ENCODE measurements at regions not wholly inside any gene's neighbourhood (a gene's known extent, or its start where the extent isn't known, plus 50 kb on each side); places are given as distances from the start of the nearest gene placed in this dataset.

DNA sequence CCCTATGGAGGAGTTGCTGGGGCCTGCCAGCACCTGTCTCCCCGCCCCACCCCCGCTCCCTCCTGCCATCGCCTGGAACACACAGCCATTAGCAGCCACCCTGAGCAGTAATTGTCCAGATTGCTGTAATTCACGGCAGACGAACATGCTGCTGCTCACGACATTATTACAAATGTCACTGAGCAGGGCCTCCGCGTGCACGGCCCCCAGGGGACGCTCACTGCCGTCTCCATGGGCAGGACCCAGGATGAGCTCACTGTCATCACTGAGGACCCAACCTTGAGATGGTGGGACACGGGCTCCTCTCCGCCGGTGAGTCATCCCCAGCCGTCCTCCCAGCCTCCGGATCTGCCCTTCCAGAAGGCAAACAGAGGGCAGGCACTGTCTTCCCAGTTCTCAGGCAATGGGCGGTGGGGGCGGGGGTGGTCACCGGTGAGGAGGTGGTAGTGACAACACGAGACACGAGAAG lies 100.4 kb downstream of the RFLNA start:
- DNase-seq (ENCODE audit: low read depth), result no peak

DNA sequence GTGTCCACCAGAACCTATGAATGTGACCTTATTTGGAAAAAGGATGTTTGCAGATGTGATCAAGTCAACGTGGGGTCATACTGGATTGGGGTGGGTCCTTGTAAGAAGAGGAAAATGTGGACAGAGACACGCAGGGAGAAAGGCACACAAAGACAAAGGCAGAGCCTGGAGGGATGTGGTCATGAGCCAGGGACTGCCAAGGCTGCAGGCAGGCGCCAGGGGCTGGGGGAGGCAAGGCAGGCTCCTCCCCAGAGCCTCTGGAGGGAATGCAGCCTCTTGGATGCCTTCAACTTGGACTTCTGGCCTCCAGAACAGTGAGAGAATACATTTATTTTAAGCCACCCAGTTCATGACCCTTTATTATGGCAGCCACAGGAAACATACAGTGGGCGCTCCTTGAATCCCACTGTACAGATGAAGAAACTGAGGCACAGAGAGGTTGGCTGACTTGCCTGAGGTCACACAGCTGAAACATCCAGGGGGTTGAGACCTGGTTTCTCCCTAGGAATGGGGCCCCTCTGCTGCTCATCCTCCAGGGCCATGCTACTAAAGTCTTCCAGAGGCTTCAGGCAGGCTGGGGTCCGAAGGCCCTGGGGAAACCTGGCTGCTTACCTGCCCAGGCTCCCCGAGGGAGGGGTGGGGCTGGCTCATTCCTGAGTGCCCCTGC lies 99.7 kb downstream of the RFLNA start:
- no peak for DNase-seq (ENCODE audit: low read depth)

DNA sequence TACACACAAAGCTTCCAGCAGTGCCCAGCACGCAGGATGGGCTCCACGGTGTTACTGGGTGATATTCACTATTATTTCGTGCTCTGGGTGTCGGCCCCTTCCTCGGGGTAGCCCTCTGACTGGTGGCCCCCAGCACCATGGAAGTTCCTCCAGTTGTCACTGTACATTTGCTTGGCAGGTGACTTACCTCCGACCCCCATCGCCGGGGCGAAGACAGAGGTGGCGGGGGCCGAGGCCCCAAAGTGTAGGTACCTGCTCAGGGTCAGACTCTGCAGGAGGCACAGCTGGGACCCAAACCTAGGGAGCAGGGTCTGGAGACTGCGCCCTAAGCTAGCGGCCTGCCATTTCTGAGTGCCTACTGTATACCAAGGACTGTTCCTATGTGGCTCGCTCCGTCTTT lies 98.9 kb downstream of the RFLNA start:
- no peak for DNase-seq (ENCODE audit: low read depth)

DNA sequence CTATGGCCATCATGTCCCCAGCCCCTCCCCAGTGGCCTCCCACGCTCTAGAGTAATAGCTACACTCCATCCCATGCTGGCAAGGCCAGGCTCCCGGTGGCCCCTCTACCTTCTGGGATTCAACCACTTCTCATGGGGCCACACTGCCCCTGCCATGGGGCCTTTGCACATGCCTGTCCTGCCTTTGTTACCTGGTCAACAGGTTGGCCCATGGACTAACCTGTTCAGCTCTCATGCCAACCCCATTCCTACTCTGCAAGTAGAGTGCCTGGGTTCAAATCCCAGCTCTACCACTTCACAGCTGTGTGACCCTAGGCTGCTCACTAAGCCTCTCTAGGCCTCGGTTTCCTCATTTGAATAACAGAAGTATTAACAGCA lies 98.5 kb downstream of the RFLNA start:
- DNase-seq (ENCODE audit: low read depth), result no peak

DNA sequence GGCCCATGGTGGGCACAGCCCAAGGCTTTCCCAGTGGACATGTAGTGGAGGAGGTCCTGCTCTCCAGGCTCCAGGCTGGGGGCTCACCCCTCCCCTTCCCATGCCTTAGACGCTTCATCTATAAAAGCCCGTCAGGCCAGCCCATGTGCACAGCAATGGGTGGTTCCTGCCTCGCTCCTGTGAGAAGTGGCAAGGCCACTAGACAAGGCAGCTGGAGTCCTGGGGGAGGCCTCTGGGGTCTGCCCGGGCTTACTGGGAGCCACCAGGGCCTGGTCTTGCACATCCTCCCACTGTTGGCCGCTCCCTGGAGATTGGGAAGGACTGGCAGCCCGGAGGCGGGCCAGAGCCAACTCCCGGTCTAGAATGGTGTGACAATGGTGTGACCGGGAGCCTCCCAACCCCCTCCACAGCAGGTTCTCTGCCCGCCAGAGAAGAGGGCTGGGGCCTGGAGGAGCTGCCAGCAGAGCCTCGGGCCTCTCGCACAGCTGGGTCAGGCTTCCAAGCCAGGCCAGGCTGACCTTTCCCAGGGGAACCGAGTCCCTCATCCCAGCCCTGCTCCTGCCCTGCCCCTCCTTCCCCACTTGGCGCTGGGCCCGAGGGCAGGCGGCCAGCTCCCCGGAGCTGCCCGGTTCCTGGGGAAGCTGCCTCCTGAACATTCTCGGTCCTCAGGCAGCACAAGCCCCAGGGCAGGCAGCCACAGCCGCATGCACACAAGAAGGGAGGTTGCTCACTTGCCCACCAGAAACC lies 97.9 kb downstream of the RFLNA start:
- no peak for DNase-seq (ENCODE audit: low read depth)

DNA sequence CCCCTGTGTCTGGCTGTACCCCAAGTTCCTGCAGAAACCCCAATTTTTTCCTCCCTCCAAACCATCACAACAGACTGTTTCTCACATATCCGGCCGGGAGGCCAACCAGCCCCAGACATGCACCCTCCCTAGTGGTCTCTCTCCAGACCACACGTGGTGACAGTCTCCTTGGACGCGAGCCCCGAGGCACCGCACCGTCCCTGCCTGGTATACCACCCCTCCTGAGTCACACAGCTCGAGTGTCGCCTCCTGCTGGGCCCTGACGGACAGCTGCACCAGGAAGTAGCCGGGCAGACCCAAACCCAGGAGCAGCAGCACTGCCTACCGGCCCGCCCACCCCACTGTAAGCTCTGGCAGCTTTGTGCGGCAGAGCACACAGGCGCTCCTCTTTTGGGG lies 97.4 kb downstream of the RFLNA start:
- DNase-seq (ENCODE audit: low read depth), result no peak

DNA sequence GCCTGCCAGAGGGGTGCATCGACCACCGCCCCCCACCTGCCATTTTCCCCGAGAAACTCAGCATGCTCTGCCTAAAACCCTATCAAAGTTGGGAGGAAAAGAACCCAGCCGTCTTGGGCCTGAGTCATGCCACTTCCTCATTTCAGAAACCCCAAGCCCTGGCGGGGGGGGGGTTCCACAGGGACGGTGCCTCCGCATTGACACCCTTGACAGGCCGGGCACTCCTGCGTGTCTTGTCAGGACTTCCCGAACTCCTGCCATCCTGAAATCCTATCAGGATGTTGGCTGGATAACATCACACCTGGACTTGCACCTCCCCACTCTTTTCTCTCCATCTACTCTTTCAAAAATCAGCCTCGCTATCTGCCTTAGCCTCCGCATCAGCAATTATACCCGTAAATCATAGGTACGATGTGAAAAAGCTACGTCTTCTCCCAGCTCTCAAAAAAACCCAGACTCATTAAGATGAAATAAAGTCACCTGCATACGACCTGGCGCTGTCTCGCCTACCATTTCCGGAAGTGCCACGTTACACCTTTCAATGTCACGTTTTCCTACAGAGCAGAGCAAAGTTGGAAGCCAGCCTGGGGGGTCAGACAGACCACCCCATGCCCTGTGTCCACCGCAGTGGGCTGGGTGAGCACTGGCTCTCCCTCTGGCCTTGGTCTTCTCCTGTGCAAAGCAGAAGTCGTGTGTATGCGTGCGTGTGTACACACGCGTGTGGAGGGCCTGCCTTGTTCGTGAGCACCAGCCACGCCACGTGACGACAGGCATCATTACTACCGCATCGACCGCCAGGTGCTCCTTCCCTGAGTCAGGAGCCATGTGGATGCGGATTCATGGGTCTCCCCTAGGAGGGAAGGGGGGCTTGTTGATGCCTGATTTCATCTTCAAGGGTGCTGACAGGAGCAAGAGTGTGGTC lies 96.7 kb downstream of the RFLNA start:
- DNase-seq (ENCODE audit: low read depth), result peak; percentile 39

DNA sequence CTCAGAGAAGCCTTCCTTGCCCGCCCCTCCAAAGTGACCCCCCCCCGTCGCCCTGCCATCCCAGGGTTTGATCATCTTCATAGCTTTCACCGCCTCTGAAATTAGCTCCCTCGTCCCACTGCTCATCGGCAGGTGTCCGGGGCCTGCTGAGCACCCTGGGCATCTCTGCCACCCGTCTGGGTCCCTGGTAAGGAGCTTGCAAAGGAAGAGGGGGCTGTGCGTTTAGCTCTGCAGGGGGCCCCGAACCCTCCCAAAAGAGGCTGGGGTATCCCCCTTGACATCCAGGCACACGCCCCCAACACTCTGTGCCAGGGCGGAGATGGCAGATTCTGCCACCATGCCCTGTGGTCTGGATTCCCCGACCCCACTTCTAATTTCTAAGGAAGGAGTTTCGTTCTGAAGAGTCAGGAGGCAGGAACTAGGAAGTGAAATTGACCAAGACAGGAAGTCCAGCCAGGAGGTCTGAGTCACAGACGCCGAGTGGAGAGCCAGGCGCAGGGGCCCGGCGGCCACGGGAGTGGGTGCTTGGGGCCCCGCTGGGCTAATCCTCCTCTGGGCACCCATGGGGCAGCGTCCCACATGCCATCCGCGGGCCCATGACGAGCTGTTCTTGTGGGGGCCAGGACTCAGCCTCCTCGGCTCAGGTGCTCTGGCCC lies 95.7 kb downstream of the RFLNA start:
- no peak for DNase-seq (ENCODE audit: low read depth)

DNA sequence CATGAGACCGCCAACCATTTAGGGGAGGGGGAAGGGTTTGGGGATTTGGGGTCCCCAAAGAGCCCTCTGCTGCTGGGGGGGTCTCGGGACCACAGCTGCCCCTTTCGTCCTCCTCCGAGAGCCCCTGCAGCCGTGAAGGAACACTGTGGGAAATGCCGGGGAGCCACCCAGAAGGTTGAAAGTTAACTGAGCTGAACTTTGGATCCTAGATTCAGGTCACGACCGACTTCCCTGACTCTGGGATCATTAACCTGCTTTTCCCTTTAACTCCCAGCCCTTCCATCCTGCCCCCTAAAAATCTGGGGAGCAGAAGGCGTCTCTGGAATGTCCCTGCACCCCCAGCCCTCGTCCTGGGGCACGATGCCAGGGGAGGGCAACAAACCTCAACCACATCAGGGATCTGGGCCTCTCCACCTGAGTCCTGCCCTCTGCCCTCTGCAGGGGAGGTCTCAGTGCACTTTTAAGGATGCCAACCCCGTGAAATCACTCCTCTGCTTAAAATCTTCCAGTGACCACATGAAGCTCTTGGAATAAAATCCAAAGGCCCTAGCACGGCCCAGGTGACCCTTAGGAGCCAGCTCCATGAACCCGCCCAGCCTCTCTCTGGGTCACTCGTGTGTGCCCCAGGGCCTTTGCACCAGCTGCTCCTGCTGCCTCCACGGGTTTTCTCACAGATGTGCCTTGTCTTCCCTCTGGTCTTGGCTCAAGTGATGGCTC lies 95.0 kb downstream of the RFLNA start:
- DNase-seq (ENCODE audit: low read depth), result no peak

DNA sequence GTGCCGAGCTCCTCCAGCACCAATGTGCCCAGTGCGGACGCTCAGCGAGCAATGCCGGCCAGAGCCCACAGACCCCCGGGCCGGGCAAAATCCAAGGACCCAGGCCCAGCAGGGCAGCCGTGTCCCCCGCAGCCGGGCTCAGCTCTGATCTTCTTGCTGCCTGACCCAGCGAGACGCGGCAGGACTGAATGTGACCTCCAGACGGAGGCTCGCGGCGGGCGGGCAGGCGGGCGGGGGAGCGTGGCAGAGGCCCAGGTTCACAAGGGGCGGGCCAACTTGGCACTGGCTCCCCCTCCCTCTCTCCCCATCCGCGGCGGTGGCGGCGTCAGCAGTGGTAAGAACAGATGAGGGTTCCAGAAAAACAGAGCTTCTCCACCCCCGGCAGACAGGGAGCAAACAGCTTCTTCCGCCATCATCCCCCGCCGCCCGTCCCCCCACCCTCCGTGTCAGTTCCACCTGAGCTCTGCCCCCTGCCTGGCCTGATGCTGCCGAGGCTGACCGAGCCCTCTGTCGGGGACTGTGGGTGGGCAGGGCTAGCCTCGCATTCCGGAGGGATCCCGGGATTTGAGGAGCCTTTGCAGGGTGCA lies 94.3 kb downstream of the RFLNA start:
- DNase-seq (ENCODE audit: low read depth), result peak; percentile 52

DNA sequence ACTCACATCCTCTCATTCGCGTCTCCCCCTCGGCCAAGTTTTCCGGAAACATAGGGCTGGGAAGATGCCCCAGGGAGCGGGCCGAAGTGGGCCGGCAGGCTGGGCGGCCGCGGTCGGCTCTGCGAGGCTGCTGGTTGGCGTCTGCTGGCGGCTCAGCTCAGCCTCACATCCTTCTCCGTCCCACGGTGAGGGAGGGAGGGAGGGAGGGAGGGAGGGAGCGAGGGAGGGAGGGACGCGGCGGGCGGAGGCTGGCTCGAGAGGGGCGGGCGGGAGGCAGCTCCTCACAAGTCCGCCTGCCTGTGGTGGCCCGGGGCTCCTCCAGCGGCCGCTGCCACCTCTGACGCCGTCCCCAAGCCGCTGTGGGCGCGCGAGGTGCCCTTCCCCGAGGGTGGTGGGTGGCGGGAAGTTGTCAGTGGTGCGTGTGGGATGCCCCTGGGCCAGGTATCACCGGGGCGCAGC lies 93.8 kb downstream of the RFLNA start:
- DNase-seq (ENCODE audit: low read depth), result peak; percentile 16

DNA sequence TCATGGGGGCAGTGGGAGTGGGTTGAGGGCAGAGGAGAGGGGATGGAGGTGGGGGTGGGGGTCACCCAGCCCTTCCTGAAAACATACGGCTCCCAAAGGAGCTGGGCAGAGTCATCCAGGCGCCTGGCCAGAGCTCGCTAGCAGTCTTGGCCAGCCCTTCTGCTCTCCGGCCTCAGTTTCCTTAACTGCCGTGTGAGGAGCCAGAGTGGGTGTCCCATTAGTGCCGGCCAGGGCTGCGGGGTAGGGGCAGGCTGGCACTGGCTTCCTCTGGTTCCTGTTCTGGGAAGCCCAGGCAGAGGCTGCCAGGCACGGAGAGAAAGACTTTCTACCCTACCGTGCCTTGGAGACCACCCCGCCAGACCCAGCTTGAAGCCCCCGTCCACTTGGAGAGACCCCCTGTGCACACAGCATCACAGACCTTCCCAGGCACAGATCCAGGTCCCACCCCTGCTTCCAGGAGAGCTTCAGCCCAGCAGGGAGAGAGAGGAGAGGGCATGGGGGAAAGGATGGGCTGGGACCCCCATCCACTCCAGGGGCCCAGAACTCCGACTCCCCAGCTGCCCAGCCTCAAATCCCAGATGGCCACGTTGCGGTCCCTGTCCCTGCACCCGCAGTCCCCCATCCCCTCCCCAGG lies 93.3 kb downstream of the RFLNA start:
- no peak for DNase-seq (ENCODE audit: low read depth)

DNA sequence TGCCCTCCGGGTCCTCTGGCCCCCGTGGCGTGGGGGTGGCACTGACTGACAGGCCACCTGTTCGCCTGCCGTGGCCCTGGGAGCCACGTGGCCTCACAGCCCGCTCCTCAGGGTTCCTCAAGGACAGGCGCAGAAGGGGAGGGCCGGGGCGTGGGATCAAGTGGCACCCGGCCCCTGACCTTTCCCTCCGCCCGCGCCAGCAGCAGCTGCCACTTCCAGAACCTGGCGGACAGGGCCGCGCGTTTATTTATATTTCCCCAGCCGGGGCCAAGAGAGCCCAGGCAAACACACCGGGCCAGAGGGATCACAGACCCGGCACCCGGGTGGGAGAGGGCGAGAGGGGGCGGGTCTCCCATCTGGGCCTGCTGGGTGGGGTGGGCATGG lies 92.6 kb downstream of the RFLNA start:
- no peak for DNase-seq (ENCODE audit: low read depth)

DNA sequence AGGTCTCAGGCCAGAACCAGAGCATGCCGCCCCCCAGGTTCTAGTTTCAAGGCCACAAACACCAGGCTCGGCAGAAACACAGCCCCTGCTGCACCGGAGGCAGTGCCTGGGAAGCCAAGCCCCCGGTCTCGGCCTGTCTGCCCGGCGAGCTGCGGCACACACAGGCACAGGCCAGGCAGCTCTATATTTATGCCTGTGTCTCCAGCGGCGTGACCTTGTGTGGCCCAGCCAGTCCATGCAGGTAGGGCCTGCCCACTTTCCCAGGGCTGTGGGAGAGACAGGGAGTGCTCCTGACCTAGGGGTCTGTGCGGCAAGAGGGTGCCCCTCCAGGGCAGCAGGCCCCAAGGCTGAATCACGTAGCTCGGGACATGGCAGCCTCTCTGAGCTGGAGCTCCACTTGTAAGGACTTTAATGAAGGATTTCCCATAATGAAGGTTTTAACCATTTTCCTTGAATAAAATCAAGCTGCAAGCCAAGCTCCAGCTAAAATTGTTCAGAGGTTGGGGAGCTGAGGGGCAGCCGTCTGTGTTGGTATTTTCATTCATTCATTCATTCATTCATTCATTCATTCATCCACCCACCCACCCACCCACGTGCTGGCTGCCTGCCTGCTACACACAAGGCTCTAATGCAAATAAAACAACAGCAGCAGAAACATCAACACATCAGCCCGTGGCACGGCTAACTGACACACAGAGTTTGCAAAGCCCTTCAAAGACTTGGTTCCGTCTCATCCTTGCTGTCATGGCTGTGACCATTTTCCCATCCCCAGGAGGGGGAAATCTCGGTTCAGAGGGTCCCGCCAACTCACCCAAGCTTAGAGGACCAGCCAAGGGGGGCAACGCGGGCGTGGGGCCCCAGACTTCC lies 92.0 kb downstream of the RFLNA start:
- no peak for DNase-seq (ENCODE audit: low read depth)

DNA sequence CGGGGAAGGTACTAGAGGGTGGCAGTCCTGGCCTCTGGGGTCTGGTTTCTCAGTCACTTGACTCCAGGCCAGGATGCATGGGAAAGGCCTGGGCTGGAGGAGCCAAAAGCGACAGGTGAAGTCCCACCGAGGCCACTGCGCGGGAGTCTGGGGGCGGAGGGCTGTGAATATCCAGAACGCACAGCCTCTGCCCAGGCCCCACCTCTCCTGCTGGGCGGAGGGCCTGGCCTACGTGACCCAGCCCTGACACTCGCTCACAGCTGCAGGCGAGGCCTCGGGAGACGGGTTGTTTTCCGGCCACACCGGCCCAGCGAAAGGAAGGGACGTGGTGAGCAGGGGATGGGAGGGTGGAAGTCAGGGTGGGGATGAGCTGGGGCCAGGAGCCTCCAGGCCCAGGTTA lies 91.2 kb downstream of the RFLNA start:
- DNase-seq (ENCODE audit: low read depth), result no peak

DNA sequence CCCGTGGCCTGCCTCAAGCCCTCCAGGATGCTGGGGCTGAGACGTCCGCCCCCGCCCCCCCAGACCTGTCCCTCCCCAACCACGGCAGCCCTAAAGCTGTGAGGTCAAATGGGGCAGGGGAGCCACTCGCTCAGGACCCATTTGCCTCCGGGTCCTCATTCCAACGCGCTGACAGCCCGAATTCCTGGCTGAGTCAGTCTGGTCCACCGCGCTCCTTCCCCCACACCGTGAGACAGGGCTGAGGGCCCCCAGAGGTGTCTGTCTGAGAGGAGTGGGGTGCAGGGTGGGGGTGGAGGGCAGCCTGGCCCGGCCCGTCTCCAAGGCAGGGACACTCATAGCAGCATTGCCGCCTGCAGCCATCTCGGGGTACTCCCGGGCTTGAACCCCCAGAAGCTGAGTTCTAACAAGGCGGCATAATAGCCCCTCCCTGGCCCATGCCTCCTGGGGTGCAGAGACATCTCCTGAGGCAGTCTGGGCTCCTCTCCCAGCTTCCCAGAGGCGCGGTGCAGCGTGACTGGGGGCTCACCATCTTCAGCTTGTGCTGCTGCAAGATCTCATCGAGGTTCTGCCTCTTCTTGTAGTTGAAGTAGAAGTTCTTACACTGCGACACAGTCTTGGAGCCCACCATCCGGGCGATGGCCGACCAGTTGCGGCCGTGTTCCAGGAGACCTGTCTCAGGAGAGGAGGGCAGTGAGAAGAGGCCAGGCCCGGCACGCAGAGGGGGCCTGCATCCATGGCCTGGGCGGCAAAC lies 90.5 kb downstream of the RFLNA start:
- no peak for DNase-seq (ENCODE audit: low read depth)

DNA sequence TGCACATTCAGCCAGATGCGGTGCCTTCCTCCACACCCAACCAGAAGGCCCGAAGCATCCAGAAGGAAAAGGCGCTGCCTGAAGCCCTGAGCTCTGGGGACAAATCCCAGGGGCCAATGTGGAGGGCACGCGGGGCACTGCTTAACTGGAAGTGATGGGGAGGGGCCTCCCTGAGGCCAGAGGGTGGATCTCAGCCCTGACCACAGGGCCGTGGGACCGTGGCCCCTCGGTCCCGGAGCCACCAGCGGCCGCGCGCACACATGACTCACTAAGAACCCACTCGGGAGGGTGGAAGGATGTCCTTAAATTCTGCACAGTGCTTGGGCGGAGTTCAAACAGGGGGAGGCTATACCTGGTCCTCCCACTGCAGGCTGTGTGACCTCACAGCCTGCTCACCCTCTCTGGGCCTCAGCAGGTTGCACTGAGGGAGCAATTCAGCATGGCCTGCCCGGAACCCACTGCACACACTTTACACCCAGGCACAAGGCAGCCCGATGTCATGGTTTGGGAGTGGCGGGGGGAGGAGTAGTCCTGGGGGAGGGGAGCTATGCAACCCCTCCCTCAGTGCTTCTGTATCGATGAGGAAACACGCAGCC lies 89.5 kb downstream of the RFLNA start:
- DNase-seq (ENCODE audit: low read depth), result no peak

DNA sequence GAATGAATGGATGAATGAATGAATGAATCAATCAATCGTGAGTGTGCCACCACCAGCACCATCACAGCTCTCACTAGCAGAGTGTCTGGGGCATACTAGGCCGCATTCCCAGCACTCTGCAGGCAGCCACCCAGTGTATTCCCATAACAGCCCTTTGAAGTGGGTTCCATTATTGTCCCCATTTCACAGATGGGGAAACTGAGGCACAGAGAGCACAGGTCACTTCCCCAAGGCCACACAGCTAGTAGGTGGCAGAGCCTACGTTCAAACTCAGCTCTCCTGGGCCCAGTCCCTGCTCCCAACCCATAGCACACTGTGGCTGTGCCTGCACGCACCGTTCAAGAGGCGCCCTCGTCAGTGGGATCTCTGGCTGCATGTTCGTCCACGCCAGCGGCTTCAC lies 88.1 kb downstream of the RFLNA start:
- DNase-seq (ENCODE audit: low read depth), result no peak
